ENCODE measurements at regions not wholly inside any gene's neighbourhood (a gene's known extent, or its start where the extent isn't known, plus 50 kb on each side); places are given as distances from the start of the nearest gene placed in this dataset.

- DNase-seq: no peak
These were observed 521.0 kb upstream of the SEMA6A start for GRCh38 chr5:117095346-117096332.

- DNase-seq: no peak
These were observed 519.6 kb upstream of the SEMA6A start for GRCh38 chr5:117094114-117094815.

GRCh38 chr5:117093653-117094052 lies 519.0 kb upstream of the SEMA6A start:
- no peak for DNase-seq

- DNase-seq: no peak
These were observed 514.4 kb upstream of the SEMA6A start for GRCh38 chr5:117089001-117089400.

- DNase-seq: no peak
These were observed 513.6 kb upstream of the SEMA6A start for GRCh38 chr5:117088176-117088575.

- no peak for DNase-seq
These were observed 509.4 kb upstream of the SEMA6A start for GRCh38 chr5:117084067-117084466.

- no peak for DNase-seq
These were observed 508.4 kb upstream of the SEMA6A start for GRCh38 chr5:117082977-117083376.

GRCh38 chr5:117077142-117077541 lies 502.5 kb upstream of the SEMA6A start:
- DNase-seq: no peak

GRCh38 chr5:117072439-117072838 lies 497.8 kb upstream of the SEMA6A start:
- DNase-seq: no peak

- DNase-seq: no peak
These were observed 491.2 kb upstream of the SEMA6A start for GRCh38 chr5:117065800-117066199.

- DNase-seq: no peak
These were observed 490.5 kb upstream of the SEMA6A start for GRCh38 chr5:117065161-117065560.

GRCh38 chr5:117060099-117060498 lies 485.5 kb upstream of the SEMA6A start:
- no peak for DNase-seq

- DNase-seq: no peak
These were observed 484.1 kb upstream of the SEMA6A start for GRCh38 chr5:117058740-117059139.

- DNase-seq: no peak
These were observed 480.9 kb upstream of the SEMA6A start for GRCh38 chr5:117055517-117055916.

- no peak for DNase-seq
These were observed 480.3 kb upstream of the SEMA6A start for GRCh38 chr5:117054911-117055310.

- no peak for DNase-seq
These were observed 479.5 kb upstream of the SEMA6A start for GRCh38 chr5:117054141-117054540.

- no peak for DNase-seq
These were observed 467.4 kb upstream of the SEMA6A start for GRCh38 chr5:117041926-117042595.

- no peak for DNase-seq
These were observed 464.4 kb upstream of the SEMA6A start for GRCh38 chr5:117039035-117039434.

- no peak for DNase-seq
These were observed 452.8 kb upstream of the SEMA6A start for GRCh38 chr5:117027384-117027783.

GRCh38 chr5:117020999-117021398 lies 446.4 kb upstream of the SEMA6A start:
- no peak for DNase-seq

- DNase-seq: no peak
These were observed 438.8 kb upstream of the SEMA6A start for GRCh38 chr5:117013280-117013877.

GRCh38 chr5:117010574-117010973 lies 436.0 kb upstream of the SEMA6A start:
- DNase-seq: no peak

GRCh38 chr5:116998024-116998423 lies 423.4 kb upstream of the SEMA6A start:
- no peak for DNase-seq

Data from stimulated activated CD4-positive, alpha-beta T cell treated with anti-CD3 and anti-CD28 coated beads, Interleukin-4, amount 100 ng/mL, for 4 hours (primary cell).